Esophagus squamous epithelium (tissue), 4 donors: ENCODE measurements at regions not wholly inside any gene's neighbourhood (a gene's known extent, or its start where the extent isn't known, plus 50 kb on each side); places are given as distances from the start of the nearest gene placed in this dataset.

ENCODE experiments used
- CTCF ChIP-seq, 6 experiments: fragments of 450-650 bp in 4 of 6; fragments of 200-600 bp in 2 of 6; sonication (generic) in 2 of 6; IDR thresholded peaks; one replicate each; pipeline ENCODE4 v1.5.1; 2016 to 2019; ENCODE audit warnings: antibody characterized with exemption in 6 of 6, mild to moderate bottlenecking in 4 of 6, moderate library complexity in 4 of 6
- POLR2A ChIP-seq, 4 donors: fragments of 450-650 bp; IDR thresholded peaks; one replicate each; pipeline ENCODE4 v1.6.1; 2017; ENCODE audit warnings: antibody characterized with exemption in 4 of 4, mild to moderate bottlenecking in 4 of 4, moderate library complexity in 3 of 4

- no peak for TF ChIP-seq CTCF (IDR thresholded peaks at IDR 0.05)
- no peak for TF ChIP-seq POLR2A (IDR thresholded peaks at IDR 0.05)
Observed at GRCh38 chr9:69976152-69976551, 67.5 kb upstream of the MAMDC2 start.
